Neural cell (in vitro differentiated cells): ENCODE measurements at regions not wholly inside any gene's neighbourhood (a gene's known extent, or its start where the extent isn't known, plus 50 kb on each side); places are given as distances from the start of the nearest gene placed in this dataset.

Experiments used
- H2AFZ ChIP-seq: fragments of 200-600, 300-800 bp; sonication (generic), shearing (Covaris generic); 2 replicates; pipeline ENCODE4 v1.6.0; 2014; ENCODE audit warnings: low read depth, mild to moderate bottlenecking, antibody characterized with exemption, low read length, moderate library complexity
- H3F3A ChIP-seq: fragments of 200-600 bp; shearing (Covaris generic); 2 replicates; pipeline ENCODE4 v1.6.1; 2016; ENCODE audit warnings: mild to moderate bottlenecking, moderate library complexity, mixed read lengths, antibody characterized with exemption, low read length; ENCODE audit not compliant: insufficient read depth, poor library complexity, severe bottlenecking
- H3K27ac ChIP-seq: fragments of 200-600, 300-800 bp; sonication (generic), shearing (Covaris generic); 2 replicates; pipeline ENCODE4 v1.5.1; 2014; ENCODE audit warnings: mild to moderate bottlenecking, low read length, moderate library complexity
- H3K27me3 ChIP-seq: fragments of 300-800, 200-600 bp; sonication (generic), shearing (Covaris generic); 2 replicates; pipeline ENCODE4 v1.6.0; 2014; ENCODE audit warnings: mild to moderate bottlenecking, low read depth, low read length, moderate library complexity; ENCODE audit not compliant: insufficient read depth
- H3K36me3 ChIP-seq: fragments of 300-800, 200-600 bp; sonication (generic), shearing (Covaris generic); 2 replicates; pipeline ENCODE4 v1.5.1; 2014; ENCODE audit warnings: mild to moderate bottlenecking, antibody characterized with exemption, low read length, moderate library complexity; ENCODE audit not compliant: insufficient read depth
- H3K4me2 ChIP-seq: fragments of 300-800, 200-600 bp; sonication (generic), shearing (Covaris generic); 2 replicates; pipeline ENCODE4 v1.6.0; 2014; ENCODE audit warnings: mild to moderate bottlenecking, low read length
- H3K4me3 ChIP-seq: fragments of 300-800, 200-600 bp; sonication (generic), shearing (Covaris generic); 2 replicates; pipeline ENCODE4 v1.5.1; 2014; ENCODE audit warnings: mild to moderate bottlenecking, low read length, moderate library complexity
- H3K79me2 ChIP-seq: fragments of 200-600 bp; shearing (Covaris generic); replicated peaks from 2 replicates; pipeline ENCODE4 v1.6.0; 2014; ENCODE audit warnings: mild to moderate bottlenecking, low read length, moderate library complexity; ENCODE audit not compliant: insufficient read depth
- H3K9ac ChIP-seq: fragments of 300-800, 200-600 bp; sonication (generic), shearing (Covaris generic); 2 replicates; pipeline ENCODE4 v1.6.1; 2016; ENCODE audit warnings: mild to moderate bottlenecking, low read length, mixed read lengths
- H3K9me2 ChIP-seq: fragments of 200-600 bp; shearing (Covaris generic); 2 replicates; pipeline ENCODE4 v1.6.1; 2016; ENCODE audit warnings: mild to moderate bottlenecking, low read length, mixed read lengths; ENCODE audit not compliant: insufficient read depth
- H3K9me3 ChIP-seq: fragments of 200-600, 300-800 bp; sonication (generic), shearing (Covaris generic); 2 replicates; pipeline ENCODE4 v1.6.1; 2016; ENCODE audit warnings: mild to moderate bottlenecking, mixed run types, low read length, moderate library complexity, mixed read lengths
- H4K20me1 ChIP-seq: fragments of 200-600 bp; shearing (Covaris generic); 2 replicates; pipeline ENCODE4 v1.6.1; 2016; ENCODE audit warnings: mild to moderate bottlenecking, mixed run types; ENCODE audit not compliant: insufficient read depth
- CTCF ChIP-seq: fragments of 450-650 bp; IDR thresholded peaks from 2 replicates; pipeline ENCODE4 v1.5.1; 2014; ENCODE audit warnings: antibody characterized with exemption, mild to moderate bottlenecking, moderate library complexity; ENCODE audit not compliant: poor library complexity, severe bottlenecking
- EP300 ChIP-seq: fragments of 450-650 bp; conservative IDR thresholded peaks from 2 replicates; pipeline ENCODE4 v1.6.1; 2014; ENCODE audit warnings: antibody characterized with exemption, mild to moderate bottlenecking, moderate library complexity; ENCODE audit not compliant: poor library complexity, severe bottlenecking
- EZH2 ChIP-seq: fragments of 200-600, 300-800 bp; shearing (Covaris generic), sonication (generic); IDR thresholded peaks from 2 replicates; pipeline ENCODE4 v1.6.1; 2014; ENCODE audit warnings: antibody characterized with exemption, low read length, borderline replicate concordance, mild to moderate bottlenecking; ENCODE audit not compliant: insufficient read depth, poor library complexity, severe bottlenecking
- MXI1 ChIP-seq: fragments of 450-650 bp; conservative IDR thresholded peaks from 2 replicates; pipeline ENCODE4 v1.6.1; 2014; ENCODE audit warnings: antibody characterized with exemption, mild to moderate bottlenecking; ENCODE audit not compliant: poor library complexity, severe bottlenecking
- POLR2AphosphoS5 ChIP-seq: IDR thresholded peaks from 2 replicates; pipeline ENCODE4 v1.6.1; 2012
- RAD21 ChIP-seq: fragments of 450-650 bp; conservative IDR thresholded peaks from 2 replicates; pipeline ENCODE4 v1.6.1; 2014; ENCODE audit warnings: antibody characterized with exemption, mild to moderate bottlenecking, moderate library complexity
- REST ChIP-seq: IDR thresholded peaks from 2 replicates; pipeline ENCODE4 v1.6.1; 2012; ENCODE audit warnings: borderline replicate concordance
- SMC3 ChIP-seq: fragments of 450-650 bp; conservative IDR thresholded peaks from 2 replicates; pipeline ENCODE4 v1.6.1; 2014; ENCODE audit warnings: antibody characterized with exemption, mild to moderate bottlenecking, moderate library complexity; ENCODE audit not compliant: poor library complexity
- TAF1 ChIP-seq: IDR thresholded peaks from 2 replicates; pipeline ENCODE4 v1.6.1; 2012; ENCODE audit warnings: low read depth

DNA sequence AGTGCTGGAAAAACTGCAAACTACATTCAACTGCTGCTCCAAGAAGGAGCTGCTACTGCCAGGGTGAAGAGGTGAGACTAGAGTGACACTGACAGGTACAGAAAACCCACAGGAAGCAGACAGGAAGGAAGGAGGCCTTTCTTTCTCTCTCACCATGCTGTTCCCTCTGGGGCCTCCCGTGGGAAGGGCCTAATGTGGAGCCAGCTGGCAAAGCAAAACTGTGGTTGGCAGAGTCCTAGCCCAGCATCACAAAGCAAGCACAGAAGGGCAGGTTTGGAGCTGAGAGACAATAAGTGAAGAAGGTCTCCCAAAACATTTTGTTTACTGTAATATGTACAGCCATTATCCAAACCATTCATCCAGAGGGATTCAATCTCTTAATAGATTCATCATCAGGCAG lies 122.5 kb upstream of the MAX start:
- TF ChIP-seq TAF1 = no peak
- TF ChIP-seq MXI1 = no peak
- TF ChIP-seq POLR2AphosphoS5 = no peak
- TF ChIP-seq SMC3 = no peak
- no peak for TF ChIP-seq REST
- no peak for TF ChIP-seq EP300
- TF ChIP-seq RAD21 = no peak
- TF ChIP-seq CTCF = no peak
- no peak for TF ChIP-seq EZH2
- H3K4me3 ChIP-seq = no peak overlapping the region
- H3K9me3 ChIP-seq = no peaks in the 10 kb centered on the region
- no peak overlapping the region for H3K4me2 ChIP-seq
- no peak overlapping the region for H2AFZ ChIP-seq
- no peaks in the 10 kb centered on the region for H3K79me2 ChIP-seq
- no peaks in the 10 kb centered on the region for H3K27me3 ChIP-seq
- H3K27ac ChIP-seq = no peak overlapping the region
- H4K20me1 ChIP-seq = no peaks in the 10 kb centered on the region
- H3F3A ChIP-seq = no peaks in the 10 kb centered on the region
- H3K36me3 ChIP-seq = no peaks in the 10 kb centered on the region
- H3K9me2 ChIP-seq = no peaks in the 10 kb centered on the region
- H3K9ac ChIP-seq = no peak overlapping the region

- H3K27me3 ChIP-seq = no peaks in the 10 kb centered on the region
- H2AFZ ChIP-seq = no peak overlapping the region
- no peak overlapping the region for H3K27ac ChIP-seq
- no peaks in the 10 kb centered on the region for H4K20me1 ChIP-seq
- no peaks in the 10 kb centered on the region for H3K36me3 ChIP-seq
- no peaks in the 10 kb centered on the region for H3K9me3 ChIP-seq
- no peak overlapping the region for H3K4me2 ChIP-seq
- H3K9ac ChIP-seq = no peak overlapping the region
- H3K4me3 ChIP-seq = no peak overlapping the region
- H3K9me2 ChIP-seq = no peaks in the 10 kb centered on the region
- TF ChIP-seq EP300 (no peak), TAF1 (no peak), MXI1 (no peak), REST (no peak), EZH2 (no peak), CTCF (no peak), POLR2AphosphoS5 (no peak), SMC3 (no peak), RAD21 (no peak)
- H3K79me2 ChIP-seq = no peaks in the 10 kb centered on the region
- no peaks in the 10 kb centered on the region for H3F3A ChIP-seq
These were observed 123.2 kb upstream of the MAX start for GRCh38 chr14:65225299-65226159.
